ENCODE measurements at regions not wholly inside any gene's neighbourhood (a gene's known extent, or its start where the extent isn't known, plus 50 kb on each side); places are given as distances from the start of the nearest gene placed in this dataset.
A peak's percentile ranks its signal among the peaks of the same experiment; 100 is the strongest.

GRCh38 chr12:131441060-131441396 lies 269.9 kb upstream of the SFSWAP start (continued):
- TF ChIP-seq NCOA1 (IDR thresholded peaks at IDR 0.05; ENCODE audit: low read depth) (0 out of 2 replicates have a peak, but pooled peaks have one; percentile 31), ARID1B (IDR thresholded peaks at IDR 0.05) (peak; percentile 45; the same call in 1 of the 2 replicates), MLLT1 (IDR thresholded peaks at IDR 0.05) (peak in 1 of 2 experiments; percentile 96; a peak in 2 of 4 replicates), ZNF212 (CRISPR knock-in tag; IDR thresholded peaks at IDR 0.05) (no peak), ATF7 (IDR thresholded peaks at IDR 0.05) (peak; percentile 79), CREM (IDR thresholded peaks at IDR 0.05; ENCODE audit: low read depth) (peak; percentile 12; the same call in 1 of the 2 replicates), CBX3 (IDR thresholded peaks at IDR 0.05; ENCODE audit: borderline replicate concordance in 1 of 2, low read length in 2 of 2) (peak in 1 of 2 experiments; percentile 10; a peak in 1 of 3 replicates), JUND (IDR thresholded peaks at IDR 0.05; ENCODE audit: borderline replicate concordance, low read depth, low read length) (peak; percentile 22), JUND (tag; IDR thresholded peaks at IDR 0.05; ENCODE audit: borderline replicate concordance, low read depth, low read length) (peak; percentile 37; the same call in 1 of the 3 replicates), NRF1 (conservative IDR thresholded peaks at IDR 0.05 in 1 of 2, IDR thresholded peaks at IDR 0.05 in 1 of 2) (peak; percentile 62 to 63), TFAP4 (CRISPR knock-in tag; IDR thresholded peaks at IDR 0.05; ENCODE audit: borderline replicate concordance) (peak; percentile 72), ZBTB7A (IDR thresholded peaks at IDR 0.05; ENCODE audit: borderline replicate concordance, control insufficient read depth, low read depth, low read length) (peak; percentile 43; the same call in 1 of the 2 replicates), NR2C1 (IDR thresholded peaks at IDR 0.05) (peak; percentile 91), NR2C1 (tag; IDR thresholded peaks at IDR 0.05) (peak; percentile 85), OTX1 (CRISPR knock-in tag; IDR thresholded peaks at IDR 0.05) (0 out of 2 replicates have a peak, but pooled peaks have one; percentile 56), PHF20 (IDR thresholded peaks at IDR 0.05; ENCODE audit: partially characterized antibody) (no peak), PRDM10 (IDR thresholded peaks at IDR 0.05; ENCODE audit: partially characterized antibody) (peak; percentile 79), MYC (IDR thresholded peaks at IDR 0.05; ENCODE audit: low read depth, low read length) (peak; percentile 47; the same call in 1 of the 2 replicates), MYC (CRISPR knock-in tag; IDR thresholded peaks at IDR 0.05; ENCODE audit: borderline replicate concordance, low read depth) (no peak), ZEB2 (IDR thresholded peaks at IDR 0.05) (0 out of 2 replicates have a peak, but pooled peaks have one; percentile 34), GABPA (tag; conservative IDR thresholded peaks at IDR 0.05; ENCODE audit: low read depth) (no peak), CTBP1 (IDR thresholded peaks at IDR 0.05; ENCODE audit: borderline replicate concordance) (peak; percentile 84; the same call in 1 of the 2 replicates), ESRRA (IDR thresholded peaks at IDR 0.05; ENCODE audit: borderline replicate concordance, low read depth) (peak; percentile 98; the same call in 1 of the 2 replicates), SRF (CRISPR knock-in tag; IDR thresholded peaks at IDR 0.05) (peak in 1 of 2 experiments; percentile 46; a peak in 1 of 4 replicates), ZNF263 (CRISPR knock-in tag; IDR thresholded peaks at IDR 0.05; ENCODE audit: borderline replicate concordance) (peak; percentile 66)
